IMR-90 (cell line): ENCODE measurements at regions not wholly inside any gene's neighbourhood (a gene's known extent, or its start where the extent isn't known, plus 50 kb on each side); places are given as distances from the start of the nearest gene placed in this dataset.

Source experiments
- ATAC-seq: fragments of 200-7000 bp; cut with Tn5 transposase; 2 replicates; pipeline ENCODE4 v1.9.1; 2020; ENCODE audit warnings: low read depth, mild to moderate bottlenecking, moderate library complexity
- BruUV-seq: library from RNA; stranded (reverse); fragments of 400-500 nt; replicated peaks from 2 replicates; lab custom pipeline; 2021; lab: Mats Ljungman, UMichigan
- CTCF ChIA-PET: fragments of 300-600 bp; formaldehyde crosslinking; extraction: SDS; loops from one replicate; lab custom pipeline; 2021; ENCODE audit warnings: antibody characterized with exemption; lab: Yijun Ruan, JAX
- POLR2A ChIA-PET: fragments of 300-600 bp; sonication (Branson Sonifier 250); formaldehyde crosslinking; loops from one replicate; lab custom pipeline; 2022; ENCODE audit warnings: antibody characterized with exemption; ENCODE audit not compliant: unreplicated experiment; lab: Charles Lee
- DNase-seq: peaks from one replicate; pipeline ENCODE4 v3.0.0; 2013
- H2AFZ ChIP-seq: replicated peaks from 2 replicates; pipeline ENCODE3; 2013; ENCODE audit warnings: low read length, mild to moderate bottlenecking; ENCODE audit not compliant: poor library complexity
- H2AK5ac ChIP-seq: 2 replicates; pipeline ENCODE4 v1.6.1; 2013; ENCODE audit warnings: low read depth, low read length, inconsistent platforms
- H2AK9ac ChIP-seq: replicated peaks from 2 replicates; pipeline ENCODE3; 2013; ENCODE audit warnings: mild to moderate bottlenecking, low read depth, low read length, moderate library complexity; ENCODE audit not compliant: poor library complexity
- H2BK120ac ChIP-seq: 2 replicates; pipeline ENCODE4 v1.6.1; 2013; ENCODE audit warnings: low read depth, low read length, inconsistent platforms
- H2BK15ac ChIP-seq: 3 replicates; pipeline ENCODE4 v1.6.1; 2013; ENCODE audit warnings: low read depth, low read length, inconsistent platforms
- H2BK20ac ChIP-seq: 2 replicates; pipeline ENCODE4 v1.6.1; 2013; ENCODE audit warnings: low read depth, mild to moderate bottlenecking, inconsistent platforms, low read length, moderate library complexity
- H2BK5ac ChIP-seq: 2 replicates; pipeline ENCODE4 v1.6.1; 2013; ENCODE audit warnings: mild to moderate bottlenecking, low read depth, low read length, inconsistent platforms; ENCODE audit not compliant: poor library complexity, severe bottlenecking
- H3K14ac ChIP-seq: replicated peaks from 2 replicates; pipeline ENCODE4 v1.6.1; 2013; ENCODE audit warnings: low read depth, low read length, inconsistent platforms
- H3K18ac ChIP-seq: 2 replicates; pipeline ENCODE4 v1.6.1; 2013; ENCODE audit warnings: low read depth, low read length, control low read depth
- H3K23ac ChIP-seq: 2 replicates; pipeline ENCODE4 v1.6.1; 2013; ENCODE audit warnings: low read depth, low read length, inconsistent platforms
- H3K27ac ChIP-seq: 2 replicates; pipeline ENCODE4 v1.5.1; 2013; ENCODE audit warnings: mild to moderate bottlenecking, control low read depth, low read length; ENCODE audit not compliant: insufficient read depth
- H3K27me3 ChIP-seq: 2 replicates; pipeline ENCODE4 v1.6.1; 2013; ENCODE audit warnings: low read length; ENCODE audit not compliant: control insufficient read depth, insufficient read depth
- H3K36me3 ChIP-seq: 2 replicates; pipeline ENCODE4 v1.6.1; 2013; ENCODE audit warnings: low read length, mixed read lengths; ENCODE audit not compliant: control insufficient read depth, insufficient read depth
- H3K4ac ChIP-seq: 2 replicates; pipeline ENCODE4 v1.6.1; 2013; ENCODE audit warnings: low read depth, low read length, inconsistent platforms
- H3K4me1 ChIP-seq: 2 replicates; pipeline ENCODE4 v1.6.1; 2013; ENCODE audit warnings: low read length, mixed read lengths; ENCODE audit not compliant: control insufficient read depth, insufficient read depth
- H3K4me2 ChIP-seq: 2 replicates; pipeline ENCODE4 v1.6.1; 2013; ENCODE audit warnings: low read depth, mild to moderate bottlenecking, control low read depth, low read length, moderate library complexity
- H3K4me3 ChIP-seq: 2 replicates; pipeline ENCODE4 v1.5.1; 2013; ENCODE audit warnings: low read depth, mild to moderate bottlenecking, control low read depth, low read length, moderate library complexity; ENCODE audit not compliant: insufficient read depth
- H3K56ac ChIP-seq: 2 replicates; pipeline ENCODE4 v1.6.1; 2013; ENCODE audit warnings: low read length, inconsistent platforms; ENCODE audit not compliant: insufficient read depth; ENCODE audit errors: extremely low read depth
- H3K79me1 ChIP-seq, 2 experiments: 2 replicates each; pipeline ENCODE4 v1.6.1; 2013; ENCODE audit warnings: low read length in 2 of 2, inconsistent platforms in 1 of 2, low read depth in 1 of 2
- H3K9ac ChIP-seq: 2 replicates; pipeline ENCODE4 v1.6.1; 2013; ENCODE audit warnings: low read depth, low read length, control low read depth
- H3K9me1 ChIP-seq: 2 replicates; pipeline ENCODE4 v1.6.1; 2013; ENCODE audit warnings: low read length, inconsistent platforms; ENCODE audit not compliant: insufficient read depth
- H3K9me3 ChIP-seq: 2 replicates; pipeline ENCODE4 v1.6.1; 2013; ENCODE audit warnings: low read length; ENCODE audit not compliant: control insufficient read depth, insufficient read depth
- H4K20me1 ChIP-seq: 2 replicates; pipeline ENCODE4 v1.6.1; 2013; ENCODE audit warnings: low read length, inconsistent platforms; ENCODE audit not compliant: insufficient read depth
- H4K5ac ChIP-seq: 2 replicates; pipeline ENCODE4 v1.6.1; 2013; ENCODE audit warnings: mild to moderate bottlenecking, low read depth, low read length, control low read depth
- H4K8ac ChIP-seq, 2 experiments: 2 replicates each; pipeline ENCODE4 v1.6.1; 2013; ENCODE audit warnings: low read depth in 2 of 2, low read length in 2 of 2, control low read depth in 1 of 2, inconsistent platforms in 1 of 2
- H4K91ac ChIP-seq: 2 replicates; pipeline ENCODE4 v1.6.1; 2013; ENCODE audit warnings: low read depth, low read length, inconsistent platforms; ENCODE audit not compliant: insufficient read depth
- BHLHE40 ChIP-seq: fragments of 150-350 bp; IDR thresholded peaks from 2 replicates; pipeline ENCODE4 v1.6.1; 2016; ENCODE audit warnings: mild to moderate bottlenecking, low read depth, low read length
- CEBPB ChIP-seq: IDR thresholded peaks from 2 replicates; pipeline ENCODE4 v1.6.1; 2012; ENCODE audit warnings: low read depth, low read length, improper control_type of control experiment
- CHD1 ChIP-seq: IDR thresholded peaks from 2 replicates; pipeline ENCODE4 v1.6.1; 2012; ENCODE audit warnings: low read depth, low read length, improper control_type of control experiment
- MAFK ChIP-seq: IDR thresholded peaks from 2 replicates; pipeline ENCODE4 v1.6.1; 2012; ENCODE audit warnings: low read depth, low read length, improper control_type of control experiment
- MAZ ChIP-seq: IDR thresholded peaks from 2 replicates; pipeline ENCODE4 v1.6.1; 2012; ENCODE audit warnings: low read depth, mild to moderate bottlenecking, low read length, improper control_type of control experiment, moderate library complexity, borderline replicate concordance
- MXI1 ChIP-seq: IDR thresholded peaks from 2 replicates; pipeline ENCODE4 v1.6.1; 2012; ENCODE audit warnings: low read depth, mild to moderate bottlenecking, low read length, moderate library complexity, borderline replicate concordance
- POLR2A ChIP-seq: IDR thresholded peaks from 2 replicates; pipeline ENCODE4 v1.6.1; 2012; ENCODE audit warnings: mild to moderate bottlenecking, low read depth, low read length
- RCOR1 ChIP-seq: IDR thresholded peaks from 2 replicates; pipeline ENCODE4 v1.6.1; 2012; ENCODE audit warnings: mild to moderate bottlenecking, low read length, improper control_type of control experiment; ENCODE audit not compliant: insufficient replicate concordance
- RFX5 ChIP-seq: IDR thresholded peaks from 2 replicates; pipeline ENCODE4 v1.8.0; 2012; ENCODE audit warnings: low read depth, mild to moderate bottlenecking, low read length, moderate library complexity
- SMC3 ChIP-seq: fragments of 150-350 bp; IDR thresholded peaks from 2 replicates; pipeline ENCODE4 v1.6.1; 2016; ENCODE audit warnings: low read depth, mild to moderate bottlenecking, antibody characterized with exemption, low read length, moderate library complexity
- WGBS, 2 experiments: methylation state at CpG; one replicate each; pipeline versions ENCODE4 v1.1.5 to v1.1.7; 2013; ENCODE audit warnings: missing lambda C conversion rate in 2 of 2; ENCODE audit not compliant: insufficient read length in 1 of 2; ENCODE audit errors: extremely low coverage in 2 of 2; 5-methylcytosine and 5-hydroxymethylcytosine counted together
- dilution Hi-C: fragments of 300-500 bp; cut with HindIII; formaldehyde crosslinking; loops from one replicate; pipeline ENCODE4 v1.14.3; 2018; ENCODE audit warnings: low sequenced_read_pairs; ENCODE audit not compliant: unreplicated experiment
- in situ Hi-C: fragments of 300-500 bp; cut with MboI; formaldehyde crosslinking; loops from 3 replicates; pipeline ENCODE4 v1.14.3; 2019; ENCODE audit warnings: low sequenced_read_pairs, inconsistent platforms, mixed read lengths
- intact Hi-C: fragments of 100-400 bp; cut with micrococcal nuclease; formaldehyde crosslinking; loops from 2 replicates; pipeline ENCODE4 v1.10.0; 2022
- TF ChIP-seq, protein P1 (sequence below): conservative IDR thresholded peaks from 2 replicates; pipeline ENCODE4 v1.5.1; 2012; ENCODE audit warnings: mild to moderate bottlenecking, low read depth, low read length, improper control_type of control experiment
- TF ChIP-seq, protein P2 (sequence below): fragments of 150-350 bp; IDR thresholded peaks from 2 replicates; pipeline ENCODE4 v1.6.1; 2016; ENCODE audit warnings: low read depth, mild to moderate bottlenecking, low read length, moderate library complexity, borderline replicate concordance
- TF ChIP-seq, protein P3 (sequence below): fragments of 150-350 bp; IDR thresholded peaks from 2 replicates; pipeline ENCODE4 v1.6.1; 2017; ENCODE audit warnings: mild to moderate bottlenecking, antibody characterized with exemption, low read length, low read depth

DNA sequence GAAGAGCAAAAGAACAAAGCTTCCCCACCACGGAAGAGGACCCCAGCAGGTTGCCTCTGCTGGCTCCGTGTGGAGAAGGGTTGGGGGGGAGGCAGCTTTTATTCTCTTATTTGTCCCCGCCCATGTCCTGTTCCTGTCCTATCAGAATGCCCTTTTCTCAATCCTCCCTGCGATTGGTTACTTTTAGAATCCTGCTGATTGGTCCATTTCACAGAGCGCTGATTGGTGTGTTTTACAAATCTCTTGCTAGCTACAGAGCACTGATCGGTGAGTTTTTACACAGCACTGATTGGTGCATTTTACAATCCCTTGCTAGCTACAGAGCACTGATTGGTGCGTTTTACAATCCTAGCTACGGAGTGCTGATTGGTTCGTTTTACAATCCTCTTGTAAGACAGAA lies 100.6 kb upstream of the KLF13 start:
- dilution Hi-C loops (no loop called here), in situ Hi-C loops (loop anchor here (5.0 kb wide), 1 partner anchor 51 kb away; no protein-coding TSS in a partner anchor), intact Hi-C loops (no loop called here)
- Histone ChIP-seq H4K5ac (no peak overlapping the region), H3K4ac (no peak overlapping the region), H3K27me3 (peaks cover 14% of the 10 kb centered on the region), H2BK120ac (no peak overlapping the region), H2AK9ac (no peak overlapping the region), H3K27ac (no peak overlapping the region), H2BK5ac (no peak overlapping the region), H3K9ac (no peak overlapping the region), H4K91ac (no peak overlapping the region), H3K36me3 (no peaks in the 10 kb centered on the region), H3K4me2 (no peak overlapping the region), H2BK20ac (no peak overlapping the region), H4K8ac (no peak overlapping the region), H2BK15ac (no peak overlapping the region), H3K18ac (no peak overlapping the region), H3K14ac (no peak overlapping the region), H3K4me1 (no peaks in the 10 kb centered on the region; the same call in 1 of the 2 replicates), H3K9me1 (no peaks in the 10 kb centered on the region), H3K79me1 (no peaks in the 10 kb centered on the region), H2AK5ac (no peak overlapping the region), H3K4me3 (no peak overlapping the region), H3K9me3 (peaks cover 2% of the 10 kb centered on the region; the same call in 1 of the 2 replicates), H2AFZ (no peak overlapping the region), H4K20me1 (no peaks in the 10 kb centered on the region), H3K56ac (no peak overlapping the region), H3K23ac (no peak overlapping the region)
- TF ChIP-seq CHD1 (no peak), SMC3 (no peak), RCOR1 (no peak), BHLHE40 (no peak), RFX5 (no peak), CEBPB (no peak), POLR2A (no peak), MAZ (no peak), MAFK (no peak), MXI1 (no peak)
- TF ChIP-seq, protein P1, sequence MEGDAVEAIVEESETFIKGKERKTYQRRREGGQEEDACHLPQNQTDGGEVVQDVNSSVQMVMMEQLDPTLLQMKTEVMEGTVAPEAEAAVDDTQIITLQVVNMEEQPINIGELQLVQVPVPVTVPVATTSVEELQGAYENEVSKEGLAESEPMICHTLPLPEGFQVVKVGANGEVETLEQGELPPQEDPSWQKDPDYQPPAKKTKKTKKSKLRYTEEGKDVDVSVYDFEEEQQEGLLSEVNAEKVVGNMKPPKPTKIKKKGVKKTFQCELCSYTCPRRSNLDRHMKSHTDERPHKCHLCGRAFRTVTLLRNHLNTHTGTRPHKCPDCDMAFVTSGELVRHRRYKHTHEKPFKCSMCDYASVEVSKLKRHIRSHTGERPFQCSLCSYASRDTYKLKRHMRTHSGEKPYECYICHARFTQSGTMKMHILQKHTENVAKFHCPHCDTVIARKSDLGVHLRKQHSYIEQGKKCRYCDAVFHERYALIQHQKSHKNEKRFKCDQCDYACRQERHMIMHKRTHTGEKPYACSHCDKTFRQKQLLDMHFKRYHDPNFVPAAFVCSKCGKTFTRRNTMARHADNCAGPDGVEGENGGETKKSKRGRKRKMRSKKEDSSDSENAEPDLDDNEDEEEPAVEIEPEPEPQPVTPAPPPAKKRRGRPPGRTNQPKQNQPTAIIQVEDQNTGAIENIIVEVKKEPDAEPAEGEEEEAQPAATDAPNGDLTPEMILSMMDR = no peak
- TF ChIP-seq, protein P2, sequence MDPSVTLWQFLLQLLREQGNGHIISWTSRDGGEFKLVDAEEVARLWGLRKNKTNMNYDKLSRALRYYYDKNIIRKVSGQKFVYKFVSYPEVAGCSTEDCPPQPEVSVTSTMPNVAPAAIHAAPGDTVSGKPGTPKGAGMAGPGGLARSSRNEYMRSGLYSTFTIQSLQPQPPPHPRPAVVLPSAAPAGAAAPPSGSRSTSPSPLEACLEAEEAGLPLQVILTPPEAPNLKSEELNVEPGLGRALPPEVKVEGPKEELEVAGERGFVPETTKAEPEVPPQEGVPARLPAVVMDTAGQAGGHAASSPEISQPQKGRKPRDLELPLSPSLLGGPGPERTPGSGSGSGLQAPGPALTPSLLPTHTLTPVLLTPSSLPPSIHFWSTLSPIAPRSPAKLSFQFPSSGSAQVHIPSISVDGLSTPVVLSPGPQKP = no peak
- TF ChIP-seq, protein P3, sequence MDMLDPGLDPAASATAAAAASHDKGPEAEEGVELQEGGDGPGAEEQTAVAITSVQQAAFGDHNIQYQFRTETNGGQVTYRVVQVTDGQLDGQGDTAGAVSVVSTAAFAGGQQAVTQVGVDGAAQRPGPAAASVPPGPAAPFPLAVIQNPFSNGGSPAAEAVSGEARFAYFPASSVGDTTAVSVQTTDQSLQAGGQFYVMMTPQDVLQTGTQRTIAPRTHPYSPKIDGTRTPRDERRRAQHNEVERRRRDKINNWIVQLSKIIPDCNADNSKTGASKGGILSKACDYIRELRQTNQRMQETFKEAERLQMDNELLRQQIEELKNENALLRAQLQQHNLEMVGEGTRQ = no peak
- ChIA-PET CTCF (no interaction called here), POLR2A (no interaction called here)
- BruUV-seq = no TSS peak
- ATAC-seq (no peak), DNase-seq (no peak)
- 70% methylated on average over 2 of the region's 9 CpGs; no CpG with 5 or more reads in 1 of the 2 experiments for WGBS, 2 experiments
